HUES48 (cell line): ENCODE measurements at regions not wholly inside any gene's neighbourhood (a gene's known extent, or its start where the extent isn't known, plus 50 kb on each side); places are given as distances from the start of the nearest gene placed in this dataset.

Experiments
- H3K27ac ChIP-seq: one replicate; pipeline ENCODE4 v1.7.0; 2013; ENCODE audit warnings: low read depth, low read length, inconsistent platforms
- H3K27me3 ChIP-seq: 2 replicates; pipeline ENCODE4 v1.6.1; 2013; ENCODE audit warnings: mild to moderate bottlenecking, low read length; ENCODE audit not compliant: control insufficient read depth, insufficient read depth
- H3K36me3 ChIP-seq: 2 replicates; pipeline ENCODE4 v1.6.1; 2013; ENCODE audit warnings: low read length; ENCODE audit not compliant: control insufficient read depth, insufficient read depth
- H3K4me1 ChIP-seq: 2 replicates; pipeline ENCODE4 v1.6.1; 2013; ENCODE audit warnings: mild to moderate bottlenecking, low read length; ENCODE audit not compliant: control insufficient read depth, insufficient read depth
- H3K4me3 ChIP-seq: 2 replicates; pipeline ENCODE4 v1.5.1; 2013; ENCODE audit warnings: mild to moderate bottlenecking, low read depth, low read length
- H3K9ac ChIP-seq: 2 replicates; pipeline ENCODE4 v1.6.1; 2013; ENCODE audit warnings: mild to moderate bottlenecking, low read depth, low read length, moderate library complexity
- H3K9me3 ChIP-seq: 2 replicates; pipeline ENCODE4 v1.6.1; 2013; ENCODE audit warnings: low read length; ENCODE audit not compliant: control insufficient read depth, insufficient read depth

- Histone ChIP-seq H3K4me3 (no peak overlapping the region), H3K36me3 (no peaks in the 10 kb centered on the region), H3K27me3 (no peaks in the 10 kb centered on the region), H3K27ac (no peak overlapping the region), H3K9ac (no peak overlapping the region), H3K4me1 (peaks cover 3% of the 10 kb centered on the region; the same call in 1 of the 2 replicates), H3K9me3 (no peaks in the 10 kb centered on the region)
Measured at GRCh38 chr1:30249446-30250337, 473.7 kb downstream of the MATN1 start.

DNA sequence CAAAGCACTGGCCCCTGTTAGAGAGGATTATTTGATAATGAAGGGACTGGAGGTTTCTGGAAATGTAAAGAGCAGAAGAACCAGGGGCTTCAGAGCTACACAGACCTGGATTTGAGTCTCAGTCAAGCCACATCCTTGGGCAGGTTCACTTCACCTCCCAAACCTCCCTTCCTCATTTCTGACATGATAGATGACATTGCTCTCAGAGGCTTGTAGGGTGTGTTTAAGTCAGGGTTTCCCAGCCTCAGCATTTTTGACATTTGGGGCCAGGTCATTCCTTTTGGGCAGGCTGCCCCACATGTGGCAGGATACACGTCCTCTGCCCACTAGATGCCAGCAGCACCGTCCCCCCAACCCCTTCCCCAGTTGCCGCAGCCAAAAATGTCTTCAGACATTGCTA lies 474.6 kb downstream of the MATN1 start:
- Histone ChIP-seq H3K9me3 (no peaks in the 10 kb centered on the region), H3K27ac (no peak overlapping the region), H3K27me3 (no peaks in the 10 kb centered on the region), H3K9ac (no peak overlapping the region), H3K36me3 (no peaks in the 10 kb centered on the region), H3K4me1 (no peaks in the 10 kb centered on the region), H3K4me3 (no peak overlapping the region)

DNA sequence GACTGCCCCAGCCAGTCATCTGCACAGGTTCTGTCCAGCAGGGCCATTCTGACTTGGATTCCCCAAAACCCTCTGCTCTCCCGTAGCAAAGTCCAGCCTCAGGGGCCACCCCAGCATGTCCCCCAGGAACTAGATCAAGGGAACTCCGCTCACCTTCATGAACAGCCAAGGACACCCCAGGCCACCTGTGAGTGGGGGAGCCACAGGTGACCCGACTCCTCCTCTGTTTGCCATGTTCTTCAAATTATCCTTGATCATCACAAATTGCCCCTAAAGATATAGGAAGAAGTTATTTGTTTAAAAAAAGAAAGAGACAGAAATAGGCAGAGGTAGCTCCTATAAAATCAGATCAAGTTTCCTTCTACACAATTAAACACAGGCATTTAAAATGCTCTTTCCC lies 475.0 kb downstream of the MATN1 start:
- no peak overlapping the region for H3K9ac ChIP-seq
- H3K4me1 ChIP-seq: peaks cover 3% of the 10 kb centered on the region; the same call in 1 of the 2 replicates
- H3K4me3 ChIP-seq: no peak overlapping the region
- H3K27me3 ChIP-seq: no peaks in the 10 kb centered on the region
- H3K36me3 ChIP-seq: no peaks in the 10 kb centered on the region
- no peaks in the 10 kb centered on the region for H3K9me3 ChIP-seq
- no peak overlapping the region for H3K27ac ChIP-seq

DNA sequence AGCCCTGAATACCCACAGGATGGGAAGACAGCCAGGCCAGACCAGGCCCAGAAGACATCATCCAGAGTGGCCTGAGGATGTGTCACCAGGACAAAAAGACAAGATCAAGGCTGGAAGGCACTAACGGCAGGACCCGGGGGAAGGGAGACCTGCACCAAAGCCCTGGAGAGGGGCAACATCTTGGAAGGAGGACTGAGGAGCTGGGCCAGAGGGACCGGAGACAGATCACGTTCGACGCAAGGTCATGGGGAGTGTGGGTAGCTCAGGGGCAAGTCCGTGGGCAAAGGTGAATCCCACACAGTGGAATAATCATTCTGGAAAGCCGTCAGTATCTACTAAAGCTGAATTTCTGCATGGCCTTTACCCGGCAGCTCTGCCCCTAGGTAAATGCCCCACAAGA lies 478.6 kb downstream of the MATN1 start:
- no peak overlapping the region for H3K27ac ChIP-seq
- no peaks in the 10 kb centered on the region for H3K9me3 ChIP-seq
- no peak overlapping the region for H3K9ac ChIP-seq
- H3K27me3 ChIP-seq: no peaks in the 10 kb centered on the region; the same call in 1 of the 2 replicates
- no peaks in the 10 kb centered on the region for H3K36me3 ChIP-seq
- H3K4me3 ChIP-seq: no peak overlapping the region
- peaks cover 19% of the 10 kb centered on the region for H3K4me1 ChIP-seq

GRCh38 chr1:30242722-30243457 lies 480.5 kb downstream of the MATN1 start:
- Histone ChIP-seq H3K4me3 (no peak overlapping the region), H3K36me3 (no peaks in the 10 kb centered on the region), H3K9me3 (no peaks in the 10 kb centered on the region), H3K4me1 (peaks cover 19% of the 10 kb centered on the region), H3K27ac (peak overlapping the region; percentile 83), H3K27me3 (no peaks in the 10 kb centered on the region; the same call in 1 of the 2 replicates), H3K9ac (no peak overlapping the region)

- Histone ChIP-seq H3K4me1 (peaks cover 19% of the 10 kb centered on the region), H3K36me3 (no peaks in the 10 kb centered on the region), H3K9me3 (no peaks in the 10 kb centered on the region), H3K9ac (no peak overlapping the region), H3K4me3 (no peak overlapping the region), H3K27me3 (no peaks in the 10 kb centered on the region; the same call in 1 of the 2 replicates), H3K27ac (peak overlapping the region; percentile 83)
Measured at GRCh38 chr1:30242168-30242567, 481.2 kb downstream of the MATN1 start.

DNA sequence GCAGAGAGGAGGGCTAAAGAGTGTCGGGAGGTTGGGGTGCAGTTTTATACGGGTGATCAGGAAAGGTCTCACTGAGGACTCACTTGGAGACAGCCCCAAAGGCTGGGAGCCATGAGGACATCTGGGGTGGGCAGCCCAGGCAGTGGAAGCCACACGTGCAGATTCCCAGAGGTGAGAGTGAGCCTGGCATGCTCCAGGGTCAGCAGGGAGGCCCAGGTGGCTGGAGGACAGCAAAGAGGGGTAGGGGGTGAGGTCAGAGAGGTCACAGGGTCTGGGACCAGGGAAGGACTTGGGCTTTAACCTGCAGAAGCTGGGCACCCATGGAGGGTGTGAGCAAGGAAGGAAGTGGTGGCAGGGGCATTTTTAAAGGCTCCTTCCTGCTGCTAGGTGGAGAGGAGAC lies 481.7 kb downstream of the MATN1 start:
- H3K9me3 ChIP-seq: no peaks in the 10 kb centered on the region
- H3K4me3 ChIP-seq: no peak overlapping the region
- H3K4me1 ChIP-seq: peaks cover 19% of the 10 kb centered on the region
- H3K27me3 ChIP-seq: no peaks in the 10 kb centered on the region; the same call in 1 of the 2 replicates
- no peak overlapping the region for H3K27ac ChIP-seq
- no peaks in the 10 kb centered on the region for H3K36me3 ChIP-seq
- H3K9ac ChIP-seq: no peak overlapping the region

DNA sequence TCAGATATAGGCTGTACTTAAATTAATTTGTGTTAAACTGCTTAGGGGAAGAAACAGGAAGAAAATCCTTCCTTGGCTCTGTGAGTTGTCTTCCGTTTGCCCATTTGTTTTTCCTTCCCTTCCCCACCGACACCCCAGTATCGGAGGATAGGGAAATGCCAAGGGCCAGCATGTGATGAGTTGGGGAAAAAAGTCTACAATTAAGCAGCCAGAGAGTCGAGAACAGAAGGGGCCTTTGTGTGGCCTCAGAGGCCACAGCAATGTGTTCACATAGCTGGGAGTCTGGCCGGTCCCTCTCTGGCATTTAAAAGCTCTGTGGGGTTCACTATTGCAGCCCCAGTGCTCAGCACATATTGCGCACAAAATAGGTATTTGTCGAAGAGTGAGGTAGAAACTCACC lies 489.3 kb downstream of the MATN1 start:
- no peaks in the 10 kb centered on the region for H3K36me3 ChIP-seq
- no peaks in the 10 kb centered on the region for H3K27me3 ChIP-seq
- no peak overlapping the region for H3K4me3 ChIP-seq
- no peaks in the 10 kb centered on the region for H3K9me3 ChIP-seq
- H3K4me1 ChIP-seq: no peaks in the 10 kb centered on the region
- H3K9ac ChIP-seq: no peak overlapping the region
- no peak overlapping the region for H3K27ac ChIP-seq

- Histone ChIP-seq H3K27me3 (no peaks in the 10 kb centered on the region), H3K4me1 (no peaks in the 10 kb centered on the region), H3K9me3 (no peaks in the 10 kb centered on the region), H3K36me3 (no peaks in the 10 kb centered on the region), H3K27ac (no peak overlapping the region), H3K4me3 (no peak overlapping the region), H3K9ac (no peak overlapping the region)
Measured at GRCh38 chr1:30232288-30232899, 491.0 kb downstream of the MATN1 start.

DNA sequence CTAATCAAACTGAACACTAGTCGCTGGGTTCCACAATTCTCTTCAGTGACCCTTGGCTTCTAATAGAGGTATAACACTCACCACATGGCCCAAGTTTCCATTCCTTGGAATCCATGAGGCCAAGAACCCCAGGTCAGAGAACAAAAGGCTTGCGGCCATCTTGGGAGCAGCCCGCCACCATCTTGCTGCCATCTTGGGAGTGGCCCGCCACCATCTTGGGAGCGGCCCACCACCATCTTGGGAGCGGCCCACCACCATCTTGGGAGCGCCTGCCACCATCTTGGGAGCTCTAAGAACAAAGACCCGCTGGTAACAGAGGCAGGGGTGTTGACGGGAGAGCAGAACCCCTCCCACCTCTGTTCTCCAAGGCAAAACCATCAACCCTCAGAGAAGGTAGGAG lies 493.4 kb downstream of the MATN1 start:
- H3K4me1 ChIP-seq: no peaks in the 10 kb centered on the region

DNA sequence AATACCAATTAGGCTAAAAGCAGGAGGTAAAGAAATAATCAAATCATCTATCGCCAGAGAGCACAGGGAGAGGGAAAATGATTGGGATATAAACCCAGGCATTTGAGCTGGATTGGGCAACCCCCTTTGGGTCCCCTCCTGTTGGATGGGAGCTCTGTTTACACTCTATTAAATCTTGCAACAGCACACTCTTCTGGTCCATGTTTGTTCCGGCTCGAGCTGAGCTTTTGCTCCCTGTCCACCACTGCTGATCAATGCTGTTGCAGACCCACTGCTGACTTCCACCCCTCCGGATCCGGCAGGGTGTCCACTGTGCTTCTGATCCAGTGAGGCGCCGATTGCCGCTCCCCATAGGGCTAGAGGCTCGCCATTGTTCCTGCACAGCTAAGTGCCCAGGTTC lies 493.8 kb downstream of the MATN1 start:
- H3K27me3 ChIP-seq: no peaks in the 10 kb centered on the region
- no peak overlapping the region for H3K9ac ChIP-seq
- no peaks in the 10 kb centered on the region for H3K4me1 ChIP-seq
- H3K4me3 ChIP-seq: no peak overlapping the region
- H3K36me3 ChIP-seq: no peaks in the 10 kb centered on the region
- no peaks in the 10 kb centered on the region for H3K9me3 ChIP-seq
- H3K27ac ChIP-seq: no peak overlapping the region

More for the DNA sequence above, 493.4 kb downstream of the MATN1 start:
- Histone ChIP-seq H3K27ac (no peak overlapping the region), H3K36me3 (no peaks in the 10 kb centered on the region), H3K9me3 (no peaks in the 10 kb centered on the region), H3K27me3 (no peaks in the 10 kb centered on the region), H3K4me3 (no peak overlapping the region), H3K9ac (no peak overlapping the region)
